Pancreas (tissue), 10 donors: ENCODE measurements at regions not wholly inside any gene's neighbourhood (a gene's known extent, or its start where the extent isn't known, plus 50 kb on each side); places are given as distances from the start of the nearest gene placed in this dataset.
A peak's percentile ranks its signal among the peaks of the same experiment; 100 is the strongest.
"Not testable (repeated sequence)": the region's sequence is repeated elsewhere in the genome, so short reads cannot be mapped to it uniquely, and the experiment has no call there.

Source experiments
- ATAC-seq, 4 donors: fragments of 200-7000 bp; cut with Tn5 transposase; one replicate each; pipeline versions ENCODE4 v1.8.0 to v1.9.1; 2020; ENCODE audit warnings: mild to moderate bottlenecking in 4 of 4, moderate library complexity in 4 of 4
- DNase-seq, 6 donors: peaks; one replicate each; pipeline ENCODE4 v3.0.0-alpha.2; 2020
- FAIRE-seq: peaks from 2 replicates; lab custom pipeline; 2012; peaks lifted over from hg19 to GRCh38; lab: Jason Lieb, UNC
- H3K27ac ChIP-seq, 4 donors: fragments of 200-600 bp; sonication (generic); 1 replicate in 3 of 4; 2 replicates in 1 of 4; pipeline versions ENCODE4 v1.5.0 to v1.8.0; 2020
- H3K27me3 ChIP-seq, 4 donors: fragments of 200-600 bp; one replicate each; pipeline ENCODE4 v1.8.0; 2021
- H3K36me3 ChIP-seq, 3 donors: fragments of 200-600 bp; sonication (generic) in 1 of 3; one replicate each; pipeline versions ENCODE4 v1.5.0 to v1.8.0; 2020 to 2021
- H3K4me1 ChIP-seq, 3 donors: fragments of 200-600 bp; one replicate each; pipeline ENCODE4 v1.8.0; 2021
- H3K4me3 ChIP-seq, 4 donors: fragments of 200-600 bp; sonication (generic) in 2 of 4; one replicate each; pipeline versions ENCODE4 v1.5.0 to v1.8.0; 2020 to 2021
- H3K9me3 ChIP-seq, 4 donors: fragments of 200-600 bp; one replicate each; pipeline ENCODE4 v1.8.0; 2021
- WGBS, 2 donors: extraction: QIAGEN DNeasy Blood & Tissue Kit; methylation state at CpG; one replicate each; pipeline ENCODE4 v1.1.7; 2013; 5-methylcytosine and 5-hydroxymethylcytosine counted together
- intact Hi-C, 3 donors: fragments of 100-400 bp; cut with DNase I; formaldehyde crosslinking; loops; one replicate each; pipeline versions ENCODE4 v1.11.1 to v1.14.2; 2022
- donor health status: healthy with polysubstance abuse.
- donor health status: DM: no; HTN: no; CAD: no; lungs with moderate emphysema.
- donor health status: DM: no; HTN: no; CAD: no.
- donor health status: control.
- donor health status: control.
- donor health status: Bipolar disorder and iron deficiency.
- donor health status: DM: yes; HTN: yes; CAD: no.
- donor health status: DM: no; HTN: no; CAD: no.
- donor health status: DM: no; HTN: no; CAD: no.
- donor health status: DM: yes; HTN: yes; CAD: no.

- H3K4me1 ChIP-seq, ATAC-seq, H3K27me3 ChIP-seq, H3K4me3 ChIP-seq, H3K36me3 ChIP-seq, H3K27ac ChIP-seq, intact Hi-C loops, H3K9me3 ChIP-seq, FAIRE-seq: not testable (repeated sequence)
- 73 to 83% methylated on average over 28 to 31 of the region's 33 CpGs for WGBS, 2 donors
- DNase-seq, result peak in 1 of 6 donors; percentile 43
These were observed 208.0 kb downstream of the BANP start for GRCh38 chr16:88159046-88159896.

GRCh38 chr16:88159897-88160335, 208.7 kb downstream of the BANP start:
- intact Hi-C loops, H3K4me1 ChIP-seq, H3K9me3 ChIP-seq, H3K4me3 ChIP-seq, FAIRE-seq, H3K36me3 ChIP-seq, H3K27ac ChIP-seq, ATAC-seq, H3K27me3 ChIP-seq: not testable (repeated sequence)
- WGBS, 2 donors, result 64 to 72% methylated on average over 7 to 8 of the region's 8 CpGs
- peak in 2 of 6 donors; percentile 3 to 14 for DNase-seq

- H3K4me3 ChIP-seq, H3K9me3 ChIP-seq, intact Hi-C loops, H3K36me3 ChIP-seq, H3K27ac ChIP-seq, H3K4me1 ChIP-seq, DNase-seq, H3K27me3 ChIP-seq, FAIRE-seq, ATAC-seq: not testable (repeated sequence)
- 66 to 72% methylated on average over 13 of the region's 13 CpGs for WGBS, 2 donors
These were observed 210.0 kb downstream of the BANP start for GRCh38 chr16:88161191-88161590.

- intact Hi-C loops, H3K4me1 ChIP-seq, H3K27ac ChIP-seq, H3K4me3 ChIP-seq, DNase-seq, H3K27me3 ChIP-seq, H3K9me3 ChIP-seq, ATAC-seq, H3K36me3 ChIP-seq: not testable (repeated sequence)
- 60 to 72% methylated on average over 9 to 10 of the region's 10 CpGs for WGBS, 2 donors
- FAIRE-seq, result peak; percentile 56
These were observed 210.5 kb downstream of the BANP start for GRCh38 chr16:88161623-88162275.

GRCh38 chr16:88162778-88163177, 211.5 kb downstream of the BANP start:
- WGBS, 2 donors, result 64 to 82% methylated on average over 2 of the region's 2 CpGs
- H3K27me3 ChIP-seq, H3K4me1 ChIP-seq, ATAC-seq, H3K27ac ChIP-seq, FAIRE-seq, intact Hi-C loops, H3K4me3 ChIP-seq, H3K36me3 ChIP-seq, H3K9me3 ChIP-seq, DNase-seq: not testable (repeated sequence)

GRCh38 chr16:88164196-88165039, 213.2 kb downstream of the BANP start:
- H3K27me3 ChIP-seq, intact Hi-C loops, ATAC-seq, FAIRE-seq, H3K36me3 ChIP-seq, H3K27ac ChIP-seq, H3K4me3 ChIP-seq, H3K4me1 ChIP-seq, H3K9me3 ChIP-seq: not testable (repeated sequence)
- 61% methylated on average over 12 of the region's 12 CpGs for WGBS, 2 donors
- peak in 2 of 6 donors; percentile 39 to 42 for DNase-seq

GRCh38 chr16:88165040-88165544, 213.9 kb downstream of the BANP start:
- H3K27me3 ChIP-seq, H3K27ac ChIP-seq, H3K4me3 ChIP-seq, H3K36me3 ChIP-seq, H3K9me3 ChIP-seq, H3K4me1 ChIP-seq, FAIRE-seq, intact Hi-C loops, ATAC-seq: not testable (repeated sequence)
- peak in 2 of 6 donors; percentile 18 to 46 for DNase-seq
- 81 to 87% methylated on average over 9 of the region's 9 CpGs for WGBS, 2 donors

- not testable (repeated sequence) for ATAC-seq
These were observed 214.4 kb downstream of the BANP start for GRCh38 chr16:88165683-88166082.

GRCh38 chr16:88166209-88166773, 215.1 kb downstream of the BANP start:
- H3K4me3 ChIP-seq, H3K36me3 ChIP-seq, H3K4me1 ChIP-seq, intact Hi-C loops, H3K27me3 ChIP-seq, FAIRE-seq, H3K27ac ChIP-seq, H3K9me3 ChIP-seq: not testable (repeated sequence)
- ATAC-seq (peak in 1 of 4 donors; percentile 20), DNase-seq (peak in 2 of 6 donors; percentile 5 to 9)
- WGBS, 2 donors, result 80 to 85% methylated on average over 14 to 15 of the region's 16 CpGs

More at GRCh38 chr16:88165683-88166082, 214.4 kb downstream of the BANP start:
- H3K36me3 ChIP-seq, intact Hi-C loops, H3K27me3 ChIP-seq, FAIRE-seq, H3K4me3 ChIP-seq, H3K27ac ChIP-seq, H3K9me3 ChIP-seq, H3K4me1 ChIP-seq: not testable (repeated sequence)
- DNase-seq, result peak in 2 of 6 donors; percentile 19 to 37
- 82 to 87% methylated on average over 15 of the region's 15 CpGs for WGBS, 2 donors

GRCh38 chr16:88167798-88168556, 214.8 kb upstream of the ZNF469 start:
- H3K9me3 ChIP-seq, H3K4me3 ChIP-seq, H3K4me1 ChIP-seq, H3K27ac ChIP-seq, H3K36me3 ChIP-seq, H3K27me3 ChIP-seq, FAIRE-seq, intact Hi-C loops: not testable (repeated sequence)
- 21 to 25% methylated on average over 22 of the region's 22 CpGs for WGBS, 2 donors
- peak in 3 of 4 donors; percentile 36 to 66 (median 61) for ATAC-seq
- peak in 1 of 6 donors; percentile 10 for DNase-seq
